Psoas muscle (tissue), 7 donors: ENCODE measurements at regions not wholly inside any gene's neighbourhood (a gene's known extent, or its start where the extent isn't known, plus 50 kb on each side); places are given as distances from the start of the nearest gene placed in this dataset.

Source experiments
- ATAC-seq, 4 donors: fragments of 200-7000 bp; cut with Tn5 transposase; one replicate each; pipeline ENCODE4 v1.9.1; 2020; ENCODE audit warnings: moderate library complexity in 3 of 4, mild to moderate bottlenecking in 2 of 4
- DNase-seq, 2 donors: peaks; one replicate each; pipeline ENCODE4 v3.0.0-alpha.2; 2020
- H3K27ac ChIP-seq: fragments of 200-600 bp; one replicate; pipeline ENCODE4 v1.8.0; 2022
- H3K27me3 ChIP-seq, 3 donors: fragments of 200-600 bp in 1 of 3; one replicate each; pipeline versions ENCODE4 v1.6.1 to v1.8.0; 2013 to 2022; ENCODE audit warnings: low read length in 2 of 3, mild to moderate bottlenecking in 2 of 3, moderate library complexity in 1 of 3; ENCODE audit not compliant: insufficient read depth in 3 of 3
- H3K36me3 ChIP-seq, 2 donors: fragments of 200-600 bp in 1 of 2; one replicate each; pipeline versions ENCODE4 v1.6.1 to v1.8.0; 2013 to 2022; ENCODE audit warnings: low read depth in 1 of 2, mild to moderate bottlenecking in 1 of 2, moderate library complexity in 1 of 2; ENCODE audit not compliant: insufficient read depth in 1 of 2
- H3K4me1 ChIP-seq: fragments of 200-600 bp; one replicate; pipeline ENCODE4 v1.8.0; 2022
- H3K4me3 ChIP-seq: fragments of 200-600 bp; one replicate; pipeline ENCODE4 v1.8.0; 2022; ENCODE audit warnings: mild to moderate bottlenecking
- H3K9me3 ChIP-seq: fragments of 200-600 bp; one replicate; pipeline ENCODE4 v1.8.0; 2022
- WGBS, 3 donors: extraction: QIAGEN DNeasy Blood & Tissue Kit; methylation state at CpG; one replicate each; pipeline versions ENCODE4 v1.1.6 to v1.1.7; 2013; 5-methylcytosine and 5-hydroxymethylcytosine counted together
- intact Hi-C, 2 donors: fragments of 100-400 bp; cut with DNase I; formaldehyde crosslinking; loops; one replicate each; pipeline versions ENCODE4 v1.11.0 to v1.14.2; 2022
- TF ChIP-seq, protein P1 (sequence below): fragments of 200-600 bp; IDR thresholded peaks from one replicate; pipeline ENCODE4 v1.8.0; 2022; ENCODE audit warnings: antibody characterized with exemption
- donor health status: healthy with polysubstance abuse.
- donor health status: DM: no; HTN: no; CAD: no; lungs with moderate emphysema.
- donor health status: Bipolar disorder and iron deficiency.
- donor health status: healthy.
- donor health status: DM: yes; HTN: yes; CAD: no.
- donor health status: DM: no; HTN: no; CAD: no.
- donor health status: DM: yes; HTN: yes; CAD: no.

- intact Hi-C loops = loop anchor here in 1 of 2 donors (10.0 kb wide), 1 partner anchor 108 kb away; the partner anchor contains the start of gene CIBAR2
- no peak overlapping the region for H3K27ac ChIP-seq
- H3K4me1 ChIP-seq = peaks cover 21% of the 10 kb centered on the region
- H3K36me3 ChIP-seq = no peaks in the 10 kb centered on the region
- WGBS, 3 donors = 90 to 91% (median 90%) methylated on average over 23 of the region's 23 CpGs
- no peaks in the 10 kb centered on the region for H3K9me3 ChIP-seq
- no peak for DNase-seq
- no peak for ATAC-seq
- TF ChIP-seq, protein P1, sequence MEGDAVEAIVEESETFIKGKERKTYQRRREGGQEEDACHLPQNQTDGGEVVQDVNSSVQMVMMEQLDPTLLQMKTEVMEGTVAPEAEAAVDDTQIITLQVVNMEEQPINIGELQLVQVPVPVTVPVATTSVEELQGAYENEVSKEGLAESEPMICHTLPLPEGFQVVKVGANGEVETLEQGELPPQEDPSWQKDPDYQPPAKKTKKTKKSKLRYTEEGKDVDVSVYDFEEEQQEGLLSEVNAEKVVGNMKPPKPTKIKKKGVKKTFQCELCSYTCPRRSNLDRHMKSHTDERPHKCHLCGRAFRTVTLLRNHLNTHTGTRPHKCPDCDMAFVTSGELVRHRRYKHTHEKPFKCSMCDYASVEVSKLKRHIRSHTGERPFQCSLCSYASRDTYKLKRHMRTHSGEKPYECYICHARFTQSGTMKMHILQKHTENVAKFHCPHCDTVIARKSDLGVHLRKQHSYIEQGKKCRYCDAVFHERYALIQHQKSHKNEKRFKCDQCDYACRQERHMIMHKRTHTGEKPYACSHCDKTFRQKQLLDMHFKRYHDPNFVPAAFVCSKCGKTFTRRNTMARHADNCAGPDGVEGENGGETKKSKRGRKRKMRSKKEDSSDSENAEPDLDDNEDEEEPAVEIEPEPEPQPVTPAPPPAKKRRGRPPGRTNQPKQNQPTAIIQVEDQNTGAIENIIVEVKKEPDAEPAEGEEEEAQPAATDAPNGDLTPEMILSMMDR = no peak
- no peak overlapping the region for H3K4me3 ChIP-seq
- no peaks in the 10 kb centered on the region for H3K27me3 ChIP-seq
Observed at GRCh38 chr16:85222155-85222863, 110.0 kb upstream of the CIBAR2 start.

DNA sequence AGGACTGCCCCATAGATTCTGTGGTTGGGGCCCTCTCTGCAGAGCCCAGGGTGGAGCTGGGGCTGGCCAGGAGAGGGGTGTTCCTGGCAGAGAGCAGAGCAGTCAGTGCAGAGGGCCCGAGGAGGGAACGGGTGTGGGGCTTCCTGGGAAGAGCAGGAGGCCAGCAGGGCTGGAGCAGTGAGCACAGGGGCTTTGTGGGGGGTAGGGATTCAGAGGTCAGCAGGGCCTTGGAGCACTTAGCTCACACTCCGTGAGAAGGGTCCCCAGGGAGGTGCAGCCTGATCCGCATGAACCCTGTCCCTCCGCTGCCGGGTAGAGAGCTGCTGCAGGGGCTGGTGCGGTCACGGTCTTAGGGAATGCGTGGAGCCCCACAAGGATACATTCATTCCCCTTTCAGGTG is 113.0 kb upstream of the CIBAR2 start:
- DNase-seq (no peak), ATAC-seq (no peak)
- intact Hi-C loops = loop anchor here in 1 of 2 donors (10.0 kb wide), 1 partner anchor 110 kb away; the partner anchor contains the start of gene CIBAR2
- WGBS, 3 donors = 82 to 90% (median 89%) methylated on average over 9 of the region's 9 CpGs
- Histone ChIP-seq H3K9me3 (no peaks in the 10 kb centered on the region), H3K4me3 (no peak overlapping the region), H3K4me1 (peaks cover 17% of the 10 kb centered on the region), H3K27me3 (no peaks in the 10 kb centered on the region), H3K27ac (no peak overlapping the region), H3K36me3 (no peaks in the 10 kb centered on the region)
- TF ChIP-seq, protein P1 = no peak

- ATAC-seq (no peak), DNase-seq (no peak)
- H3K9me3 ChIP-seq = no peaks in the 10 kb centered on the region
- WGBS, 3 donors = 95 to 99% (median 97%) methylated on average over 4 of the region's 4 CpGs
- H3K4me3 ChIP-seq = no peak overlapping the region
- intact Hi-C loops = loop anchor here in 1 of 2 donors (10.0 kb wide), 1 partner anchor 111 kb away; the partner anchor contains the start of gene CIBAR2
- TF ChIP-seq, protein P1 = no peak
- peaks cover 14% of the 10 kb centered on the region for H3K4me1 ChIP-seq
- H3K27me3 ChIP-seq = no peaks in the 10 kb centered on the region
- no peak overlapping the region for H3K27ac ChIP-seq
- no peaks in the 10 kb centered on the region for H3K36me3 ChIP-seq
Observed at GRCh38 chr16:85225721-85226120, 113.4 kb upstream of the CIBAR2 start.

- WGBS, 3 donors = 81 to 84% (median 83%) methylated on average over 16 of the region's 16 CpGs
- intact Hi-C loops = loop anchor here in 1 of 2 donors (10.0 kb wide), 1 partner anchor 113 kb away; the partner anchor contains the start of gene CIBAR2
- DNase-seq (no peak), ATAC-seq (no peak)
- Histone ChIP-seq H3K4me3 (no peak overlapping the region), H3K27ac (no peak overlapping the region), H3K9me3 (no peaks in the 10 kb centered on the region), H3K4me1 (peaks cover 17% of the 10 kb centered on the region), H3K27me3 (no peaks in the 10 kb centered on the region), H3K36me3 (no peaks in the 10 kb centered on the region)
- TF ChIP-seq, protein P1 = no peak
Observed at GRCh38 chr16:85227084-85227945, 115.0 kb upstream of the CIBAR2 start.
